ENCODE measurements at regions not wholly inside any gene's neighbourhood (a gene's known extent, or its start where the extent isn't known, plus 50 kb on each side); places are given as distances from the start of the nearest gene placed in this dataset.

DNA sequence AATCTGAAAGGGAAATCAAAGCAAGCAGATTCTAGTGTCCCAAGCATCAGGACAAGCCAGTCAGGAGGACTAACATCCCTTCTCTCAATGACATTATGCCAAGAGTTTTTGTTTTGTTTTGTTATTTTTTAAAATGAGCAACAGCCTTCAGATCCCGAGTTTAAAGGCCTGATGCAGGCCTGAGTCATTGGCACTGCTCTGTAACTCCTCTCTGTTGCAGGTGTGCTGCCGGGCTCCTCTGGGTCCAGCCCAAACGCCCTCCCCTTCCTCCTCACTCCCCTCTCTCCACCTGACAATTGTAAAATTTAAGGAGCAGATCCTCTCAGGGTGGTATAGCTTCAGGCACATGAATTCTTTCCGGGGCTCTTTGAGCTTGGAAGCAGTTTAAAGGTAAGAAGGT, 502.0 kb downstream of the BMP2 start:
- no peaks in the 10 kb centered on the region for H3K36me3 ChIP-seq (replicated peaks; ENCODE audit: insufficient read depth, low read length)
- H3K4me3 ChIP-seq (ENCODE audit: low read length) = no peak overlapping the region
- no peaks in the 10 kb centered on the region for H3K79me2 ChIP-seq (ENCODE audit: low read length)
- no peaks in the 10 kb centered on the region for H3K9me3 ChIP-seq (replicated peaks; ENCODE audit: insufficient read depth, low read length)
- H2AFZ ChIP-seq (ENCODE audit: low read length) = no peak overlapping the region
- no peaks in the 10 kb centered on the region for H4K20me1 ChIP-seq (ENCODE audit: insufficient read depth, low read length)
- DNase-seq = no peak
- no peak overlapping the region for H3K4me2 ChIP-seq (ENCODE audit: low read depth, low read length)
- TF ChIP-seq CTCF (IDR thresholded peaks at IDR 0.05; ENCODE audit: low read length) (no peak), EZH2phosphoT487 (IDR thresholded peaks at IDR 0.05; ENCODE audit: low read length) (no peak), EZH2 (optimal IDR thresholded peaks at IDR 0.05; ENCODE audit: low read depth, low read length) (no peak)
- H3K9ac ChIP-seq (ENCODE audit: low read length) = no peak overlapping the region
- no peaks in the 10 kb centered on the region for H3F3A ChIP-seq (ENCODE audit: insufficient read depth, low read length)
- no peaks in the 10 kb centered on the region for H3K9me2 ChIP-seq (replicated peaks; ENCODE audit: insufficient read depth, low read length)
- H3K27ac ChIP-seq (ENCODE audit: low read length) = no peak overlapping the region
- no peaks in the 10 kb centered on the region for H3K27me3 ChIP-seq (replicated peaks; ENCODE audit: insufficient read depth, low read length)
- no peaks in the 10 kb centered on the region for H3K4me1 ChIP-seq (ENCODE audit: low read length)

DNA sequence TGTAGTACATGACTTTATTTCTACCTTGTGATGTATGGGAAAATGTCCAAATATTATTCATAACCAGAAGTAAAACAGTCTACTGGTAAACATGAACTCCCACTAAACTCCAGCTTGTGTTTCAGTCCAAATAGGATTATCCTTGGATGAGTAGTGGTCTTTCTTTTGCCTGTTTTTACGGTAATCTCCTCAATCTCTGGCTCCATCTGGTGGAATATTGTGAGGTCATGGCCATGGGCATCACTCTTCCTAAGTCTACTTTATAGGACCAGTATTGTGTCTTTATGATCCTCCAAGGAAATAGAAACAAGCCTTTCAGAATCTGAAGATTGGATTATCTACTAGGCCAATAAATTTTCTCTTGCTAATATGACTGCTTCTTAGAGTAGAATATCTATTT, 505.0 kb downstream of the BMP2 start:
- Histone ChIP-seq H3K9ac (ENCODE audit: low read length) (no peak overlapping the region), H3K4me2 (ENCODE audit: low read depth, low read length) (no peak overlapping the region), H3K4me3 (ENCODE audit: low read length) (no peak overlapping the region), H3K4me1 (ENCODE audit: low read length) (no peaks in the 10 kb centered on the region), H3K9me2 (replicated peaks; ENCODE audit: insufficient read depth, low read length) (no peaks in the 10 kb centered on the region), H3K27ac (ENCODE audit: low read length) (no peak overlapping the region), H4K20me1 (ENCODE audit: insufficient read depth, low read length) (no peaks in the 10 kb centered on the region), H3F3A (ENCODE audit: insufficient read depth, low read length) (no peaks in the 10 kb centered on the region), H2AFZ (ENCODE audit: low read length) (no peak overlapping the region), H3K9me3 (replicated peaks; ENCODE audit: insufficient read depth, low read length) (no peaks in the 10 kb centered on the region), H3K79me2 (ENCODE audit: low read length) (no peaks in the 10 kb centered on the region), H3K36me3 (replicated peaks; ENCODE audit: insufficient read depth, low read length) (no peaks in the 10 kb centered on the region), H3K27me3 (replicated peaks; ENCODE audit: insufficient read depth, low read length) (no peaks in the 10 kb centered on the region)
- TF ChIP-seq EZH2phosphoT487 (IDR thresholded peaks at IDR 0.05; ENCODE audit: low read length) = no peak
- 0 out of 2 replicates have a peak, but pooled peaks have one; percentile 5 for TF ChIP-seq CTCF (IDR thresholded peaks at IDR 0.05; ENCODE audit: low read length)
- DNase-seq = no peak

DNA sequence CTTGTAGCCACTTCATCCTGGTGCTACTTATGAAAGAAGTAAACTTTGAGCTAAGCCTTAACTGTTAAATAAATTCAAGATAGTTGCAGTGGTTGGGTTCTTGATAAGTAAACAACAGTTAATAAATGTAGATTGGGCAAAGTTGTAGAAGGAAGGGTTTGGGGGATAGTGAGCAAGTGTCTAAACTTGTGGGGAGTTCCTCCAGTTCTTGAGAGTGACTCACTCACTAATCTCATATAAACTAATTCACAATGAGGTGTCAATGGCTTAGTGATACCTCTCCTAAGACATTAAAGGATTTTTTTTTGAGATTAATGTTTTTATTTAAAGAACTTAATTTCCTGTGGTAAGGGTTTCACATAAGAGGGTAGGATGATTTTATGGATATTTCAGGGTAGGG, 507.4 kb downstream of the BMP2 start:
- H3K4me3 ChIP-seq (ENCODE audit: low read length) = no peak overlapping the region
- H3K27ac ChIP-seq (ENCODE audit: low read length) = no peak overlapping the region
- H3F3A ChIP-seq (ENCODE audit: insufficient read depth, low read length) = no peaks in the 10 kb centered on the region
- no peaks in the 10 kb centered on the region for H3K36me3 ChIP-seq (replicated peaks; ENCODE audit: insufficient read depth, low read length)
- H2AFZ ChIP-seq (ENCODE audit: low read length) = no peak overlapping the region
- H3K4me2 ChIP-seq (ENCODE audit: low read depth, low read length) = no peak overlapping the region
- TF ChIP-seq EZH2 (optimal IDR thresholded peaks at IDR 0.05; ENCODE audit: low read depth, low read length) (no peak), CTCF (IDR thresholded peaks at IDR 0.05; ENCODE audit: low read length) (no peak), EZH2phosphoT487 (IDR thresholded peaks at IDR 0.05; ENCODE audit: low read length) (no peak)
- no peak overlapping the region for H3K9ac ChIP-seq (ENCODE audit: low read length)
- H4K20me1 ChIP-seq (ENCODE audit: insufficient read depth, low read length) = no peaks in the 10 kb centered on the region
- no peaks in the 10 kb centered on the region for H3K9me2 ChIP-seq (replicated peaks; ENCODE audit: insufficient read depth, low read length)
- H3K27me3 ChIP-seq (replicated peaks; ENCODE audit: insufficient read depth, low read length) = no peaks in the 10 kb centered on the region
- no peak for DNase-seq
- no peaks in the 10 kb centered on the region for H3K9me3 ChIP-seq (replicated peaks; ENCODE audit: insufficient read depth, low read length)
- H3K79me2 ChIP-seq (ENCODE audit: low read length) = no peaks in the 10 kb centered on the region
- H3K4me1 ChIP-seq (ENCODE audit: low read length) = no peaks in the 10 kb centered on the region
